Mesenchymal stem cell (in vitro differentiated cells and primary cell): ENCODE measurements at regions not wholly inside any gene's neighbourhood (a gene's known extent, or its start where the extent isn't known, plus 50 kb on each side); places are given as distances from the start of the nearest gene placed in this dataset.

Experiments used
- DNase-seq: peaks from one replicate; pipeline ENCODE4 v3.0.0-alpha.2; 2013
- H2AFZ ChIP-seq: one replicate; pipeline ENCODE4 v1.6.1; 2013; ENCODE audit warnings: low read depth, mild to moderate bottlenecking, control low read depth, inconsistent platforms, low read length, moderate library complexity
- H2AK5ac ChIP-seq: 2 replicates; pipeline ENCODE4 v1.6.1; 2013; ENCODE audit warnings: low read length, moderate library complexity, mild to moderate bottlenecking, inconsistent platforms; ENCODE audit not compliant: severe bottlenecking
- H2BK120ac ChIP-seq: one replicate; pipeline ENCODE4 v1.6.1; 2013; ENCODE audit warnings: low read depth, mild to moderate bottlenecking, inconsistent platforms, low read length, moderate library complexity
- H2BK12ac ChIP-seq, 2 experiments: one replicate each; pipeline ENCODE4 v1.6.1; 2013; ENCODE audit warnings: inconsistent platforms in 2 of 2, low read length in 2 of 2, mild to moderate bottlenecking in 2 of 2, moderate library complexity in 2 of 2, control low read depth in 1 of 2
- H2BK15ac ChIP-seq: one replicate; pipeline ENCODE4 v1.6.1; 2013; ENCODE audit warnings: mild to moderate bottlenecking, low read depth, inconsistent platforms; ENCODE audit not compliant: poor library complexity, severe bottlenecking
- H2BK5ac ChIP-seq: 2 replicates; pipeline ENCODE4 v1.6.1; 2013; ENCODE audit warnings: low read depth, mild to moderate bottlenecking, low read length, control low read depth, inconsistent platforms; ENCODE audit not compliant: poor library complexity, severe bottlenecking
- H3K14ac ChIP-seq, 2 experiments: one replicate each; pipeline ENCODE4 v1.6.1; 2013; ENCODE audit warnings: inconsistent platforms in 2 of 2, low read length in 2 of 2, control low read depth in 1 of 2, mild to moderate bottlenecking in 1 of 2, moderate library complexity in 1 of 2
- H3K18ac ChIP-seq, 2 experiments: one replicate each; pipeline ENCODE4 v1.6.1; 2013; ENCODE audit warnings: inconsistent platforms in 2 of 2, low read length in 2 of 2, control low read depth in 1 of 2, low read depth in 1 of 2, mild to moderate bottlenecking in 1 of 2
- H3K23ac ChIP-seq, 2 experiments: one replicate each; pipeline ENCODE4 v1.6.1; 2013; ENCODE audit warnings: inconsistent platforms in 2 of 2, low read length in 2 of 2, mild to moderate bottlenecking in 2 of 2, moderate library complexity in 2 of 2, control low read depth in 1 of 2
- H3K27ac ChIP-seq: 2 replicates; pipeline ENCODE4 v1.5.1; 2013; ENCODE audit warnings: mild to moderate bottlenecking, moderate library complexity, low read length, control low read depth, inconsistent platforms; ENCODE audit not compliant: poor library complexity, severe bottlenecking
- H3K27me3 ChIP-seq, 2 experiments: 2 replicates each; pipeline versions ENCODE4 v1.6.1 to v1.7.0; 2013; ENCODE audit warnings: low read length in 2 of 2, mild to moderate bottlenecking in 2 of 2, moderate library complexity in 2 of 2, control low read depth in 1 of 2, inconsistent platforms in 1 of 2; ENCODE audit not compliant: control insufficient read depth in 1 of 2, insufficient read depth in 1 of 2
- H3K36me3 ChIP-seq, 2 experiments: 2 replicates each; pipeline versions ENCODE4 v1.6.1 to v1.7.0; 2013; ENCODE audit warnings: low read length in 2 of 2, control low read depth in 1 of 2, inconsistent platforms in 1 of 2, low read depth in 1 of 2, mild to moderate bottlenecking in 1 of 2; ENCODE audit not compliant: insufficient read depth in 2 of 2, control insufficient read depth in 1 of 2
- H3K4ac ChIP-seq, 2 experiments: one replicate each; pipeline ENCODE4 v1.6.1; 2013; ENCODE audit warnings: inconsistent platforms in 2 of 2, low read length in 2 of 2, mild to moderate bottlenecking in 2 of 2, moderate library complexity in 2 of 2, control low read depth in 1 of 2, low read depth in 1 of 2
- H3K4me1 ChIP-seq: 2 replicates; pipeline ENCODE4 v1.6.1; 2013; ENCODE audit warnings: low read depth, low read length, control low read depth; ENCODE audit not compliant: control insufficient read depth, insufficient read depth
- H3K4me2 ChIP-seq: 2 replicates; pipeline ENCODE4 v1.6.1; 2013; ENCODE audit warnings: low read length, mild to moderate bottlenecking, inconsistent platforms; ENCODE audit not compliant: poor library complexity, severe bottlenecking
- H3K4me3 ChIP-seq, 2 experiments: 2 replicates each; pipeline versions ENCODE4 v1.5.1 to v1.7.0; 2013; ENCODE audit warnings: low read length in 2 of 2, mild to moderate bottlenecking in 2 of 2, control low read depth in 1 of 2, low read depth in 1 of 2; ENCODE audit not compliant: insufficient read depth in 1 of 2
- H3K79me1 ChIP-seq: replicated peaks from 2 replicates; pipeline ENCODE4 v1.6.1; 2013; ENCODE audit warnings: mild to moderate bottlenecking, control low read depth, low read length, inconsistent platforms; ENCODE audit not compliant: poor library complexity, severe bottlenecking
- H3K9ac ChIP-seq: 2 replicates; pipeline ENCODE4 v1.7.0; 2013; ENCODE audit warnings: mild to moderate bottlenecking, low read length, moderate library complexity
- H3K9me3 ChIP-seq: 2 replicates; pipeline ENCODE4 v1.7.0; 2013; ENCODE audit warnings: mild to moderate bottlenecking, low read length; ENCODE audit not compliant: control insufficient read depth
- H4K8ac ChIP-seq: one replicate; pipeline ENCODE4 v1.6.1; 2013; ENCODE audit warnings: inconsistent platforms, mild to moderate bottlenecking, low read length, moderate library complexity
- H4K91ac ChIP-seq: one replicate; pipeline ENCODE4 v1.6.1; 2013; ENCODE audit warnings: mild to moderate bottlenecking, low read length, inconsistent platforms
- WGBS: methylation state at CpG from one replicate; pipeline ENCODE4 v1.1.7; 2013; ENCODE audit warnings: mixed read lengths; 5-methylcytosine and 5-hydroxymethylcytosine counted together

GRCh38 chr10:78410046-78410965 is 376.6 kb downstream of the RPS24 start:
- Histone ChIP-seq H3K18ac (no peak overlapping the region), H2BK120ac (no peak overlapping the region), H4K8ac (no peak overlapping the region), H4K91ac (no peak overlapping the region), H3K27ac (no peak overlapping the region), H3K79me1 (no peaks in the 10 kb centered on the region), H2BK15ac (no peak overlapping the region), H2BK12ac (no peak overlapping the region), H3K4me3 (no peak overlapping the region), H2AFZ (no peak overlapping the region), H3K4me1 (peaks cover 8% of the 10 kb centered on the region), H3K9ac (no peak overlapping the region), H3K4me2 (no peak overlapping the region), H3K23ac (no peak overlapping the region), H3K4ac (no peak overlapping the region), H2BK5ac (no peak overlapping the region), H2AK5ac (no peak overlapping the region), H3K27me3 (peaks cover 0 to 5% of the 10 kb centered on the region in 2 experiments), H3K9me3 (no peaks in the 10 kb centered on the region), H3K36me3 (no peaks in the 10 kb centered on the region), H3K14ac (no peak overlapping the region)
- DNase-seq: no peak
- 91% methylated on average over 15 of the region's 15 CpGs for WGBS

DNA sequence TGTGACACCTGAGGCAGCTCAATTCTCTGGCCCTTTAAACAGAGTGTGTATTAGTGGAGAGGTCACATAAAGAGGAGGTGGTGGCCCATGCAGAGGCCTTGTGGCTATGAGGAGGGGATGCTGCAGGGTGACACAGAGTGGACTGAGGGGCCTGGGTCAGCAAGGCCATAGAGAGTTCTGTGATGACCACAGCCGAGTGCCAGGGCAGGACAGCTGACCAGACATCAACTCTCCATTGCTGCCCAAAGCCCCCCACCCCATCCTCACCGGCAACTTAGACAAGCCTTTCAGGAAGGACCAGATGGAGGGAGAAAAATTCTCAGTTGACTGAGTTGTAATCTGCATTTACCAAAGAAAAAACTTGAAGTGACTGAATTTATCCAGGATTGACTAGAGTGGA is 378.1 kb downstream of the RPS24 start:
- H2BK120ac ChIP-seq: no peak overlapping the region
- H3K27me3 ChIP-seq: peaks cover 0 to 3% of the 10 kb centered on the region in 2 experiments
- no peak overlapping the region for H3K4me2 ChIP-seq
- H3K9me3 ChIP-seq: no peaks in the 10 kb centered on the region
- H3K4me3 ChIP-seq: no peak overlapping the region
- no peak overlapping the region for H3K18ac ChIP-seq
- H3K23ac ChIP-seq: no peak overlapping the region
- H4K8ac ChIP-seq: no peak overlapping the region
- WGBS: 92% methylated on average over 2 of the region's 2 CpGs
- no peak overlapping the region for H2BK5ac ChIP-seq
- DNase-seq: no peak
- H3K27ac ChIP-seq: no peak overlapping the region
- H2AK5ac ChIP-seq: no peak overlapping the region
- no peaks in the 10 kb centered on the region for H3K36me3 ChIP-seq
- H4K91ac ChIP-seq: no peak overlapping the region
- H3K4ac ChIP-seq: no peak overlapping the region
- no peak overlapping the region for H2BK12ac ChIP-seq
- H2AFZ ChIP-seq: no peak overlapping the region
- H3K79me1 ChIP-seq: no peaks in the 10 kb centered on the region
- no peak overlapping the region for H3K14ac ChIP-seq
- no peak overlapping the region for H2BK15ac ChIP-seq
- peaks cover 6% of the 10 kb centered on the region for H3K4me1 ChIP-seq
- no peak overlapping the region for H3K9ac ChIP-seq

DNA sequence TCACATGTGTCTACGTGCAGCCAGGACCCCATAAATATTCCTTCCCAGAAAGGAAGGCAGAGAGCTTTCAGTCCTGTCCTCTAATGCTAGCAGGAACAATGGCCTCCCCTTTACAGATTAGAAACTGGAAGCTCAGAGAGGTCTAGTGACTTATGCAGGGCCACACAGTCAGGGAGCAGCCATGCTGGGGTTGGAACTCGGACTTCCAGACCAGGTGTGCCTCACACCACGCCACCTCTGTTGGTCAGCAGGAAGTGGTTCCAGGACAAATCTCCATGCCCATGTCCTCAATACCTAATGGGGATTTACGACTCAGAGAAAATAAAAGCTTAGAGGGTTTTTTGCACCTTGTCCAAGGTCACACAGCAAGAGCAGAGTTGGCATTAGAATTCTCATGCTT is 378.9 kb downstream of the RPS24 start:
- Histone ChIP-seq H3K23ac (no peak overlapping the region), H3K18ac (no peak overlapping the region), H3K79me1 (no peaks in the 10 kb centered on the region), H2BK15ac (no peak overlapping the region), H3K27me3 (no peaks in the 10 kb centered on the region), H3K36me3 (no peaks in the 10 kb centered on the region), H3K4me1 (peaks cover under 1% of the 10 kb centered on the region), H3K9me3 (no peaks in the 10 kb centered on the region), H4K8ac (no peak overlapping the region), H3K4me3 (no peak overlapping the region), H2BK5ac (no peak overlapping the region), H2BK12ac (no peak overlapping the region), H3K27ac (no peak overlapping the region), H3K4ac (no peak overlapping the region), H3K4me2 (no peak overlapping the region), H2AFZ (no peak overlapping the region), H4K91ac (no peak overlapping the region), H2AK5ac (no peak overlapping the region), H3K9ac (no peak overlapping the region), H2BK120ac (no peak overlapping the region), H3K14ac (no peak overlapping the region)
- WGBS: 86% methylated on average over 4 of the region's 4 CpGs
- no peak for DNase-seq

- H3K14ac ChIP-seq: no peak overlapping the region
- no peak overlapping the region for H4K8ac ChIP-seq
- H3K79me1 ChIP-seq: no peaks in the 10 kb centered on the region
- no peak overlapping the region for H3K27ac ChIP-seq
- H2BK15ac ChIP-seq: no peak overlapping the region
- peak overlapping the region in 1 of 2 experiments; percentile 76 for H3K18ac ChIP-seq
- H3K23ac ChIP-seq: no peak overlapping the region
- H4K91ac ChIP-seq: no peak overlapping the region
- H3K4me3 ChIP-seq: no peak overlapping the region
- no peak overlapping the region for H3K4me2 ChIP-seq
- H2BK12ac ChIP-seq: peak overlapping the region in 1 of 2 experiments; percentile 8
- H2BK120ac ChIP-seq: no peak overlapping the region
- H2AK5ac ChIP-seq: no peak overlapping the region
- H3K9ac ChIP-seq: no peak overlapping the region
- DNase-seq: no peak
- no peak overlapping the region for H2BK5ac ChIP-seq
- H3K4me1 ChIP-seq: no peaks in the 10 kb centered on the region
- no peak overlapping the region for H2AFZ ChIP-seq
- H3K36me3 ChIP-seq: no peaks in the 10 kb centered on the region
- H3K9me3 ChIP-seq: no peaks in the 10 kb centered on the region
- no peak overlapping the region for H3K4ac ChIP-seq
- WGBS: 81% methylated on average over 10 of the region's 12 CpGs
- no peaks in the 10 kb centered on the region for H3K27me3 ChIP-seq
These were observed 379.7 kb downstream of the RPS24 start for GRCh38 chr10:78413076-78414055.
